A673 (cell line): ENCODE measurements at regions not wholly inside any gene's neighbourhood (a gene's known extent, or its start where the extent isn't known, plus 50 kb on each side); places are given as distances from the start of the nearest gene placed in this dataset.

ENCODE experiments used
- EZH2 ChIP-seq: fragments of 200-600 bp; sonication (generic); IDR thresholded peaks from 2 replicates; pipeline ENCODE4 v1.6.1; 2017; ENCODE audit warnings: borderline replicate concordance, low read depth, mild to moderate bottlenecking, mixed read lengths, antibody characterized with exemption, low read length; ENCODE audit not compliant: poor library complexity, severe bottlenecking
- TF ChIP-seq, protein P1 (sequence below): fragments of 300-800, 200-600 bp; sonication (generic); conservative IDR thresholded peaks from 2 replicates; pipeline ENCODE4 v1.5.1; 2017; ENCODE audit warnings: low read depth, mild to moderate bottlenecking, antibody characterized with exemption, low read length, moderate library complexity, mixed read lengths

DNA sequence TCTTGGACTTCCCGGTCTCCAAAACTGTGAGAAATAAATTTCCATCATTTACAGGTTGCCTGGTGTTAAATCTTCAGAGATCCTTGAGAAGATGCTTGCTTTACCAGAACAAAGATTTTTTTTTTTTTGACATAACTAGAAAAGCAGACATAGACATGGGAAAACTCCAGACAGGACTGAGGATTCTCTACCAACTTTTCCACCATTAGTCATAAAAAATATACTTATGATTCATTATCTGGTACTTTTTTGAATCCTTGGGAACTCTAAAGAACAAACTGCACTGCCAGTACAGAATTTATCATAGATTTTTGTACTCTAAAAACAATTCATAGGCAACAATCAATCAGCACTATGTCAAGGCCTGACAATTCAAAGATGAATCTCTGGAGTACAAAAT is 487.6 kb downstream of the EFNB2 start:
- TF ChIP-seq, protein P1, sequence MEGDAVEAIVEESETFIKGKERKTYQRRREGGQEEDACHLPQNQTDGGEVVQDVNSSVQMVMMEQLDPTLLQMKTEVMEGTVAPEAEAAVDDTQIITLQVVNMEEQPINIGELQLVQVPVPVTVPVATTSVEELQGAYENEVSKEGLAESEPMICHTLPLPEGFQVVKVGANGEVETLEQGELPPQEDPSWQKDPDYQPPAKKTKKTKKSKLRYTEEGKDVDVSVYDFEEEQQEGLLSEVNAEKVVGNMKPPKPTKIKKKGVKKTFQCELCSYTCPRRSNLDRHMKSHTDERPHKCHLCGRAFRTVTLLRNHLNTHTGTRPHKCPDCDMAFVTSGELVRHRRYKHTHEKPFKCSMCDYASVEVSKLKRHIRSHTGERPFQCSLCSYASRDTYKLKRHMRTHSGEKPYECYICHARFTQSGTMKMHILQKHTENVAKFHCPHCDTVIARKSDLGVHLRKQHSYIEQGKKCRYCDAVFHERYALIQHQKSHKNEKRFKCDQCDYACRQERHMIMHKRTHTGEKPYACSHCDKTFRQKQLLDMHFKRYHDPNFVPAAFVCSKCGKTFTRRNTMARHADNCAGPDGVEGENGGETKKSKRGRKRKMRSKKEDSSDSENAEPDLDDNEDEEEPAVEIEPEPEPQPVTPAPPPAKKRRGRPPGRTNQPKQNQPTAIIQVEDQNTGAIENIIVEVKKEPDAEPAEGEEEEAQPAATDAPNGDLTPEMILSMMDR: no peak
- no peak for TF ChIP-seq EZH2
